ENCODE measurements at regions not wholly inside any gene's neighbourhood (a gene's known extent, or its start where the extent isn't known, plus 50 kb on each side); places are given as distances from the start of the nearest gene placed in this dataset.

GRCh38 chrX:790041-790506, 159.5 kb downstream of the SHOX start:
- in situ Hi-C loops (cut with HindIII; ENCODE audit: low sequenced_read_pairs): no loop called here
- H3K4me3 ChIP-seq (ENCODE audit: low read depth, low read length): no peak overlapping the region
- DNase-seq (ENCODE audit: low read depth): no peak
- no peak for TF ChIP-seq CTCF (IDR thresholded peaks at IDR 0.05; ENCODE audit: low read depth, low read length, missing control alignments)

- TF ChIP-seq CTCF (IDR thresholded peaks at IDR 0.05; ENCODE audit: low read depth, low read length, missing control alignments): no peak
- in situ Hi-C loops (cut with HindIII; ENCODE audit: low sequenced_read_pairs): no loop called here
- DNase-seq (ENCODE audit: low read depth): no peak
Observed at GRCh38 chrX:789096-789495, 158.5 kb downstream of the SHOX start.

GRCh38 chrX:786441-786881, 155.9 kb downstream of the SHOX start:
- DNase-seq (ENCODE audit: low read depth): no peak
- H3K4me3 ChIP-seq (ENCODE audit: low read depth, low read length): no peak overlapping the region
- in situ Hi-C loops (cut with HindIII; ENCODE audit: low sequenced_read_pairs): no loop called here
- TF ChIP-seq CTCF (IDR thresholded peaks at IDR 0.05; ENCODE audit: low read depth, low read length, missing control alignments): no peak

More at GRCh38 chrX:789096-789495, 158.5 kb downstream of the SHOX start:
- no peak overlapping the region for H3K4me3 ChIP-seq (ENCODE audit: low read depth, low read length)

DNA sequence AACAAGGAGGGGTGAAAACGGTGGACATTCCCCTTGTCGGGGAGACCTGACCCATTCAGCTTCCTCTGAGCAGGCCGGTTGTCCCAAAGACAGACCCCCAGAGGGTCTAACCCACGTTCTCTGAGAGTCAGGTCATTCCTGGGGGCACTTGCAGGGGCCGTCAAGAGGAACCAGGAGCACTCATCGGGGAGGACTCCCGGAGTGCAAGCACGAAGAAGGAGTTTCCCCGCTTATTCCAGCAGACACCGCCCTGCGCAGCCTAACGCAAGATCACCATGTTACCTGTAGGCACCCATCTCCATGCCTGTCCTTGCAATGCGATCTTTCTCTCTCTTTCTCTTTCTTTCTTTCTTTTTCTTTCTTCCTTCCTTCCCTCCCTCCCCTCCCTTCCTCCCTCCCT, 154.2 kb downstream of the SHOX start:
- H3K4me3 ChIP-seq (ENCODE audit: low read depth, low read length): no peak overlapping the region
- DNase-seq (ENCODE audit: low read depth): no peak
- TF ChIP-seq CTCF (IDR thresholded peaks at IDR 0.05; ENCODE audit: low read depth, low read length, missing control alignments): no peak
- in situ Hi-C loops (cut with HindIII; ENCODE audit: low sequenced_read_pairs): no loop called here

DNA sequence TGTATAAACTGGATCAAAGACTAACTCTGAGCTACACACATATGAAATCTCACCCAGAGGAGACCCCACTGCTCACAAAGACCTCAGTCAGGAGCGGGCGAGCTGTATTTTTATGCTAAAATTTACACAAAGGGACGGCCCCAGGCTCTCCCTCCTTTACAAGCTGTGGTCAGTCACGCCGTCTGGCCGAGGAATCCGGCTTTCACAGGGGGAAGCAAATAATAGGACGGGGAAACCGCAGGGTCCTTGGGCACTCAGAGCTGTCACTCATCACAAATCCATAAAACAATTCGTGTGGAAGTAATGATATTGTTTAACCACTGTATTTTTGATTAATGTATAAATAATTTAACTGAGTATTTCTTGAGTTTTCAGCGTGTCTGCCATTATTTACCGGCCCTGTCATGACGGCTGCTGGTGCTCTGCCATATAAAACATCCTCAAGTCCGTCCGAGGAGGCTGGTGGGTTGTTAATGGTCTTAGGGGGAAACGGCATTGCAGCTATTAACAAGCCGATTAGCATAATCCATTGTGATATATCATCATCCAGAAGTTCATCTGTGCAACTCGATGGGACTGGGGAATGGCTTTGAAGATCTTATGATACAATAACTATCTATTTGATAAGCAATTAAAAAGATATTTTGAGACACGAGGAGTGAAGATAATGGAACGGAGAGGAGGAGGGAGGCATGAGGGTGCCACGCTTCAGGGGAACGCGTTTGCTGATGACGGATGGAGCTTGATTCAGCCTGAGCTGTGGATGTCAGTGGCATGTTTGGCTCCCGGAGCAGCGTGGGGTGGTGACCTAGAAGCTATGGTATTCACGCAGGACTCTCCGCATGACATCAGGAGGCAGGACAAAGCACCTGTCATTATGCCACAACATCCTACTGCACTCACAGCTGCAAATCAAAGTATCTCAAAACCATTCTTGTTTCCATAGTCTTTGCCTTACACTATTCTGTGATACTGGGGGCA, 150.9 kb downstream of the SHOX start:
- no peak for TF ChIP-seq CTCF (IDR thresholded peaks at IDR 0.05; ENCODE audit: low read depth, low read length, missing control alignments)
- no peak for DNase-seq (ENCODE audit: low read depth)
- in situ Hi-C loops (cut with HindIII; ENCODE audit: low sequenced_read_pairs): no loop called here
- no peak overlapping the region for H3K4me3 ChIP-seq (ENCODE audit: low read depth, low read length)

DNA sequence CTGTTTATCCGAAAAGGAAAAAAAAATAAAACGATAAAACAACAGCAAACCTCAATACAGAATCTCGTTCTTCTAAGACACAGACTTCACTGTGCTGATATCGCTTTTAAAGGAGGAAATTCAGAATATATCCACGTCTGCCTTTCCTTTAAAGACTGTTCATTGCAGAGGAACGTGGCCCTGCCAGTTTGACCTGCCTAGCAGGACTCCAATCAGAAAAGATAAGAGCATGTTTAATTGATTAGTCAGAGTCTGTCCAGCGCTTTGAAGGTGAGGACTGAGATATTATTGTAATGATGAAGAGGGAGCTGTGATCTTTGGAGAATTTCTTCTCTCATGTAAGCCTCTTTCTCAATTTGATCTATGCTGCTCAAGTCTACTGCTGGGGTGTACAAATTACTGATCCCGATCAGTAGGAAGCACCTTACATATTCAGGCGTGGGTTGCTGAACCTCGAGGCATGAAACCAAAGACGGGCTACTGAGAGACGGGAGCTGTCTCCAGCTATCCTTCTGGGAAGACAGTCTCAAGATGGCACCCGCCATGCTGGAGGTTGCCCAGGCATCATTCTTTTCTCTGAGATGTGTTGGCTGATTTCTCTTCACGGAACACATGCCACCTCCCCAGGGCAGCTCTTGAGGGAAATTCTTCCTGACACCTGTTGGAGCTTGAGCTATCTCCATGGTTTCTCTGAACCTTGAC, 146.1 kb downstream of the SHOX start:
- in situ Hi-C loops (cut with HindIII; ENCODE audit: low sequenced_read_pairs): no loop called here
- DNase-seq (ENCODE audit: low read depth): no peak
- no peak overlapping the region for H3K4me3 ChIP-seq (ENCODE audit: low read depth, low read length)
- TF ChIP-seq CTCF (IDR thresholded peaks at IDR 0.05; ENCODE audit: low read depth, low read length, missing control alignments): no peak

Data from astrocyte of the cerebellum (primary cell).